Heart left ventricle (tissue), 13 donors: ENCODE measurements at regions not wholly inside any gene's neighbourhood (a gene's known extent, or its start where the extent isn't known, plus 50 kb on each side); places are given as distances from the start of the nearest gene placed in this dataset.

Source experiments
- POLR2A ChIP-seq, 2 donors: fragments of 450-650 bp; IDR thresholded peaks; one replicate each; pipeline ENCODE4 v1.6.1; 2017; ENCODE audit warnings: antibody characterized with exemption in 2 of 2, mild to moderate bottlenecking in 2 of 2, moderate library complexity in 2 of 2
- TF ChIP-seq, protein P1 (sequence below), 12 donors: fragments of 200-600 bp; sonication (generic) in 4 of 12; IDR thresholded peaks; one replicate each; pipeline versions ENCODE4 v1.5.0 to v1.8.0; 2018 to 2022; ENCODE audit warnings: antibody characterized with exemption in 12 of 12, mild to moderate bottlenecking in 5 of 12
- donor health status: ischemic (EF 13 %, LVEDD 7.1; RV severe dilation, severe dysfunction).
- donor health status: DM: no; HTN: yes; CAD: no.
- donor health status: DM: no; HTN: no; CAD: no.
- donor health status: ischemic (EF 25% LVEDD 6.9; RV normal size, moderate dysfunction).
- donor health status: ischemic (EF 25% LVEDD 5.7; RV mildly dilated, moderate dysfunction).
- donor health status: ischemic (EF 35%, LVEDD 5.7; RV mildly dilated, moderate dysfunction).
- donor health status: nonischemic (EF 11% LVEDD 7.7; RV severe dilation, severe dysfunction).
- donor health status: DM: yes; HTN: yes; CAD: no.
- donor health status: PGD.
- donor health status: ischemic (EF 29% LVEDD 5.4; RV normal size, mild dysfunction).
- donor health status: nonischemic (EF 23%, LVEDD 6.1; RV moderate dilation, normal function).

DNA sequence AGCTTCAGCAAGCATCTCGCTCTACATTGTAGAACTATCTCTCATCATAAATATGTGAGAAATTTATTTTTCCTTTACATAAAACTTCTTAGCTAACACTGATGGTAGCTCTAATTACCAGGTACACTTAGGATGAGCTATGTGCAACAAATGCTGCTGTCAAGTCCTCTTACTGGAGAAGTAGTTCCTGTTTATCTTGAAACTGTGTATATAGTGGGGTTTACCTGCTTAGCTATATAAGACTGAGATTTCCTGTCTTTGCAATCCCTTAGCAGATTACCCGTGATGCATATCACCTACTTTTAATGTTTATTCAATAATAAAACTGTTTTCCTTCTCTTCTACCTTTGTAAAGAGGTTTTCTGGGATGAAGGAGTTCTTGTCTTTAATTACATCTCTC is 98.0 kb upstream of the USP15 start:
- TF ChIP-seq, protein P1, sequence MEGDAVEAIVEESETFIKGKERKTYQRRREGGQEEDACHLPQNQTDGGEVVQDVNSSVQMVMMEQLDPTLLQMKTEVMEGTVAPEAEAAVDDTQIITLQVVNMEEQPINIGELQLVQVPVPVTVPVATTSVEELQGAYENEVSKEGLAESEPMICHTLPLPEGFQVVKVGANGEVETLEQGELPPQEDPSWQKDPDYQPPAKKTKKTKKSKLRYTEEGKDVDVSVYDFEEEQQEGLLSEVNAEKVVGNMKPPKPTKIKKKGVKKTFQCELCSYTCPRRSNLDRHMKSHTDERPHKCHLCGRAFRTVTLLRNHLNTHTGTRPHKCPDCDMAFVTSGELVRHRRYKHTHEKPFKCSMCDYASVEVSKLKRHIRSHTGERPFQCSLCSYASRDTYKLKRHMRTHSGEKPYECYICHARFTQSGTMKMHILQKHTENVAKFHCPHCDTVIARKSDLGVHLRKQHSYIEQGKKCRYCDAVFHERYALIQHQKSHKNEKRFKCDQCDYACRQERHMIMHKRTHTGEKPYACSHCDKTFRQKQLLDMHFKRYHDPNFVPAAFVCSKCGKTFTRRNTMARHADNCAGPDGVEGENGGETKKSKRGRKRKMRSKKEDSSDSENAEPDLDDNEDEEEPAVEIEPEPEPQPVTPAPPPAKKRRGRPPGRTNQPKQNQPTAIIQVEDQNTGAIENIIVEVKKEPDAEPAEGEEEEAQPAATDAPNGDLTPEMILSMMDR (IDR thresholded peaks at IDR 0.05) = no peak
- TF ChIP-seq POLR2A (IDR thresholded peaks at IDR 0.05) = no peak
